ENCODE measurements at regions not wholly inside any gene's neighbourhood (a gene's known extent, or its start where the extent isn't known, plus 50 kb on each side); places are given as distances from the start of the nearest gene placed in this dataset.

DNA sequence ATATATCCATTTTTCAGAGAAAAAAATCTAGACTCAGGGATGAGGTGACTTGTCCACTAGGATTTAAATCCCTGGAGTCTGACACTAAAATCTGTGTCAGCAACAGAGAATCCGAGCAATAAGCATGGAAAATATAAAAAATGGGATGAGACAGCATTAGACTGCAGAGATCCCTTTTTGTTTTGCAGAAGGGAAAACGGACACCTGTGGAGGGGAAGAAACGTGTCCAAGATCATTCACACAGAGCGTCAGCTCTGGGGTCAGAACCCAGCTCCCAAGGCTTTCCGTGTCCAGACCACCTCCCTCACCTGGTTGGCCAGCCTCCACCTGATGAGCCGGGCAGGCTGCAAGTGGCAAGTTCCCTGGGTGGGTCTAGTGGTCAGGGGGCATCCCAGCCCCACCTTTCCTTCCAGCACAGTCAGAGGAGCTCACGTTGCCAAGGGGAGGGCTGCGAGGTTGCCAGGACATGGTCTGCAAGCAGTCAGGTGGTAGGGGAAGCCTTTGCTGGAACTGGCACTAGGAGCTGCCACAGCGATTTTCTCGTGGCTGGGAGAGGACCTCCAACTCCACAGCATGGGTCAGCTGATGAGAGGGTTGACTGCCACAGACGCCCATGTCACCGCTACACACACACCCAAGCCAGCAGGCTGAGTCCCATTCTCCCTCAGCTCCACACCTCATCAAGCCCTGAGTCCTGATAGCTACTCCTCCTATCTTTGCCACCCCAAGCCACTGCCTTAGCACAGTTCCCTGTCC lies 65.9 kb upstream of the CPLX2 start:
- peaks cover 8% of the 10 kb centered on the region for H3K27me3 ChIP-seq
- intact Hi-C loops (cut with DNase I; ENCODE audit: low total_unique reads) (no loop called here), in situ Hi-C loops (cut with MboI; ENCODE audit: low pct_ligation_motif_present in 1 of 4, low pct_unique_long_range_greater_than_20kb in 1 of 4, low sequenced_read_pairs in 3 of 4) (no loop called here)
- H3K4me3 ChIP-seq, result no peak overlapping the region
- no peak for DNase-seq
- no peaks in the 10 kb centered on the region for H3K9me3 ChIP-seq
- no peak overlapping the region for H3K27ac ChIP-seq
- no peaks in the 10 kb centered on the region for H3K4me1 ChIP-seq
- WGBS, 2 donors (ENCODE audit: low coverage in 1 of 2), result 59 to 68% methylated on average over 5 to 12 of the region's 12 CpGs
- H3K36me3 ChIP-seq, result no peaks in the 10 kb centered on the region
- TF ChIP-seq CTCF (IDR thresholded peaks at IDR 0.05) (no peak), EP300 (IDR thresholded peaks at IDR 0.05; ENCODE audit: low read depth) (no peak), POLR2A (IDR thresholded peaks at IDR 0.05) (no peak), POLR2AphosphoS5 (IDR thresholded peaks at IDR 0.05) (no peak)

GRCh38 chr5:175808711-175809110 lies 62.7 kb upstream of the CPLX2 start:
- Histone ChIP-seq H3K9me3 (no peaks in the 10 kb centered on the region), H3K36me3 (no peaks in the 10 kb centered on the region), H3K4me1 (no peaks in the 10 kb centered on the region), H3K27me3 (peaks cover 12% of the 10 kb centered on the region), H3K27ac (no peak overlapping the region), H3K4me3 (no peak overlapping the region)
- DNase-seq, result no peak
- in situ Hi-C loops (cut with MboI; ENCODE audit: low pct_ligation_motif_present in 1 of 4, low pct_unique_long_range_greater_than_20kb in 1 of 4, low sequenced_read_pairs in 3 of 4), result no loop called here
- TF ChIP-seq EP300 (IDR thresholded peaks at IDR 0.05; ENCODE audit: low read depth) (no peak), POLR2AphosphoS5 (IDR thresholded peaks at IDR 0.05) (no peak), CTCF (IDR thresholded peaks at IDR 0.05) (no peak), POLR2A (IDR thresholded peaks at IDR 0.05) (no peak)
- intact Hi-C loops (cut with DNase I; ENCODE audit: low total_unique reads), result no loop called here
- WGBS, 2 donors (ENCODE audit: low coverage in 1 of 2), result 87% methylated on average over 6 of the region's 6 CpGs; no CpG with 5 or more reads in 1 of the 2 donors

DNA sequence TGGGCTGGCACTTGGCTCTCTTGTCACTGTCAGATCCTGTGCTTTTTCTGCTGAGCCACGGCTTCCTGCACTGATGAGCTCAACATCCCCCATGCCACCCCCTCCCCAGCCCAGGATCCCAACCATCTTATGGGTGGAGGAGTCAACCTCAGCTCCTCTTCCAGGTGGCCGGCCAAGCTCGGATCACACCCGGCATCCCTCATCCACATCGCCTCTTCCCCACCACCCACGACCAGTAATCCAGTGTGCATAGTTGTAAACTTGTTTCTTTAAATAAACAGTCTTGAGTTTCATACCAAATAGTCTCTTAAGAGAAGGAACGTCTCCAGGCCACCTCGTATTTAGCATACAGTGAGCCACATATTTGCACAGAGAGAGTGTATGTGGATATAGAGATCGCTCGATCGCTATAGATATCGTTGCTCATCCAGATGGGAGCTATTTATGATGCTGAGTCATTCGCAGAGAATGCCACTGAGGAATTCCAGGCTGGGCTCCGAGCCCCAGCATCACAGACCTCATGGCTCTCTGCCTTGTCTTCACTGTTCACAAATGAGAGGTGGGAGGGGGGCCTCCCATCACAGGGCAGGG lies 61.8 kb upstream of the CPLX2 start:
- Histone ChIP-seq H3K9me3 (no peaks in the 10 kb centered on the region), H3K27me3 (peaks cover 12% of the 10 kb centered on the region), H3K27ac (no peak overlapping the region), H3K4me1 (no peaks in the 10 kb centered on the region), H3K4me3 (no peak overlapping the region), H3K36me3 (no peaks in the 10 kb centered on the region)
- intact Hi-C loops (cut with DNase I; ENCODE audit: low total_unique reads) (no loop called here), in situ Hi-C loops (cut with MboI; ENCODE audit: low pct_ligation_motif_present in 1 of 4, low pct_unique_long_range_greater_than_20kb in 1 of 4, low sequenced_read_pairs in 3 of 4) (no loop called here)
- 33% methylated on average over 14 of the region's 14 CpGs; no CpG with 5 or more reads in 1 of the 2 donors for WGBS, 2 donors (ENCODE audit: low coverage in 1 of 2)
- no peak for DNase-seq
- TF ChIP-seq POLR2AphosphoS5 (IDR thresholded peaks at IDR 0.05) (no peak), EP300 (IDR thresholded peaks at IDR 0.05; ENCODE audit: low read depth) (no peak), CTCF (IDR thresholded peaks at IDR 0.05) (no peak), POLR2A (IDR thresholded peaks at IDR 0.05) (no peak)

DNA sequence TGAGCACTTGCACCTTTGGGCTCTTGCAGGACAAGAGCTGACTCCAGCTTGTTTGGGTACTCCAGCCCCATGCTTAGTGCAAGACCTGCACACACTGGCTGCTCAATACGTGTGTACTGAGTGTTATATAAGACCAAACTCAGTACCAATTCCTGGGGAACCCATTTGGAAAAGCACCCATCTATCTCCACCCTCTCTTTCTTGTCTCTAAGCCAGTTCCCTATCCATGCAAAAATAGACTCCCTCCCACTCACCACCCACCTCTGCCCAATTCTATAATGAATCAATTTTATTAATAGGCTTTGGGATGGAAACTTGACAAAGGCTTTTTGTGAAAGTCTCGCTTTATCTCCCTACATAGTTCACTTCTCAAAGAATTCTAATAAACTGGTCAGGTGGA lies 60.9 kb upstream of the CPLX2 start:
- in situ Hi-C loops (cut with MboI; ENCODE audit: low pct_ligation_motif_present in 1 of 4, low pct_unique_long_range_greater_than_20kb in 1 of 4, low sequenced_read_pairs in 3 of 4) (no loop called here), intact Hi-C loops (cut with DNase I; ENCODE audit: low total_unique reads) (no loop called here)
- whole genome bisulfite sequencing, 2 donors (ENCODE audit: low coverage in 1 of 2), result 47 to 59% methylated on average over 2 of the region's 2 CpGs
- TF ChIP-seq CTCF (IDR thresholded peaks at IDR 0.05) (no peak), EP300 (IDR thresholded peaks at IDR 0.05; ENCODE audit: low read depth) (no peak), POLR2A (IDR thresholded peaks at IDR 0.05) (no peak), POLR2AphosphoS5 (IDR thresholded peaks at IDR 0.05) (no peak)
- Histone ChIP-seq H3K36me3 (no peaks in the 10 kb centered on the region), H3K27me3 (peaks cover 12% of the 10 kb centered on the region), H3K27ac (no peak overlapping the region), H3K4me3 (no peak overlapping the region), H3K9me3 (no peaks in the 10 kb centered on the region), H3K4me1 (no peaks in the 10 kb centered on the region)
- no peak for DNase-seq

Data from transverse colon (tissue), 4 donors.